H7 (cell line): ENCODE measurements at regions not wholly inside any gene's neighbourhood (a gene's known extent, or its start where the extent isn't known, plus 50 kb on each side); places are given as distances from the start of the nearest gene placed in this dataset.

Experiments used
- DNase-seq: peaks from one replicate; pipeline ENCODE4 v3.0.0; 2012
- H3K27me3 ChIP-seq: 2 replicates; pipeline ENCODE4 v1.6.0; 2011; ENCODE audit warnings: mild to moderate bottlenecking, low read length; ENCODE audit not compliant: control insufficient read depth, insufficient read depth
- H3K36me3 ChIP-seq: replicated peaks from 2 replicates; pipeline ENCODE4 v1.5.1; 2011; ENCODE audit warnings: low read length; ENCODE audit not compliant: control insufficient read depth, insufficient read depth
- H3K4me3 ChIP-seq: 2 replicates; pipeline ENCODE4 v1.5.1; 2011; ENCODE audit warnings: low read depth, mild to moderate bottlenecking, control low read depth, low read length, moderate library complexity; ENCODE audit not compliant: insufficient read depth

GRCh38 chr18:60585670-60586069 lies 213.1 kb upstream of the MC4R start:
- no peak for DNase-seq
- H3K4me3 ChIP-seq = no peak overlapping the region

GRCh38 chr18:60593249-60593648 lies 220.7 kb upstream of the MC4R start:
- no peak for DNase-seq
- H3K27me3 ChIP-seq = no peaks in the 10 kb centered on the region
- H3K4me3 ChIP-seq = no peak overlapping the region
- no peaks in the 10 kb centered on the region for H3K36me3 ChIP-seq

More at GRCh38 chr18:60585670-60586069, 213.1 kb upstream of the MC4R start:
- H3K27me3 ChIP-seq = no peaks in the 10 kb centered on the region
- H3K36me3 ChIP-seq = no peaks in the 10 kb centered on the region

GRCh38 chr18:60596928-60597327 lies 224.4 kb upstream of the MC4R start:
- no peaks in the 10 kb centered on the region for H3K36me3 ChIP-seq
- no peak overlapping the region for H3K4me3 ChIP-seq
- DNase-seq = no peak

GRCh38 chr18:60599267-60599666 lies 226.7 kb upstream of the MC4R start:
- Histone ChIP-seq H3K36me3 (no peaks in the 10 kb centered on the region), H3K4me3 (no peak overlapping the region), H3K27me3 (no peaks in the 10 kb centered on the region)
- no peak for DNase-seq

More at GRCh38 chr18:60596928-60597327, 224.4 kb upstream of the MC4R start:
- no peaks in the 10 kb centered on the region for H3K27me3 ChIP-seq

- DNase-seq = no peak
- no peaks in the 10 kb centered on the region for H3K36me3 ChIP-seq
- no peaks in the 10 kb centered on the region for H3K27me3 ChIP-seq
- no peak overlapping the region for H3K4me3 ChIP-seq
These were observed 227.4 kb upstream of the MC4R start for GRCh38 chr18:60599995-60600394.

- H3K36me3 ChIP-seq = no peaks in the 10 kb centered on the region
- no peak for DNase-seq
- no peak overlapping the region for H3K4me3 ChIP-seq
- H3K27me3 ChIP-seq = no peaks in the 10 kb centered on the region
These were observed 228.7 kb upstream of the MC4R start for GRCh38 chr18:60601249-60601648.

GRCh38 chr18:60623331-60623730 lies 250.8 kb upstream of the MC4R start:
- Histone ChIP-seq H3K36me3 (no peaks in the 10 kb centered on the region), H3K27me3 (no peaks in the 10 kb centered on the region), H3K4me3 (no peak overlapping the region)
- DNase-seq = no peak

- no peaks in the 10 kb centered on the region for H3K36me3 ChIP-seq
- no peaks in the 10 kb centered on the region for H3K27me3 ChIP-seq
- DNase-seq = no peak
- H3K4me3 ChIP-seq = no peak overlapping the region
These were observed 251.6 kb upstream of the MC4R start for GRCh38 chr18:60624207-60624606.

- no peak overlapping the region for H3K4me3 ChIP-seq
- H3K36me3 ChIP-seq = no peaks in the 10 kb centered on the region
- H3K27me3 ChIP-seq = no peaks in the 10 kb centered on the region
- no peak for DNase-seq
These were observed 267.3 kb upstream of the MC4R start for GRCh38 chr18:60639836-60640235.

GRCh38 chr18:60643009-60643408 lies 270.4 kb upstream of the MC4R start:
- Histone ChIP-seq H3K36me3 (no peaks in the 10 kb centered on the region), H3K4me3 (no peak overlapping the region), H3K27me3 (no peaks in the 10 kb centered on the region)
- no peak for DNase-seq

GRCh38 chr18:60646725-60647124 lies 274.1 kb upstream of the MC4R start:
- Histone ChIP-seq H3K27me3 (no peaks in the 10 kb centered on the region), H3K4me3 (no peak overlapping the region), H3K36me3 (no peaks in the 10 kb centered on the region)
- DNase-seq = no peak

- Histone ChIP-seq H3K36me3 (no peaks in the 10 kb centered on the region), H3K27me3 (no peaks in the 10 kb centered on the region), H3K4me3 (no peak overlapping the region)
- no peak for DNase-seq
These were observed 276.5 kb upstream of the MC4R start for GRCh38 chr18:60649107-60649506.

- no peak for DNase-seq
- Histone ChIP-seq H3K36me3 (no peaks in the 10 kb centered on the region), H3K27me3 (no peaks in the 10 kb centered on the region), H3K4me3 (no peak overlapping the region)
These were observed 277.4 kb upstream of the MC4R start for GRCh38 chr18:60649842-60650536.

GRCh38 chr18:60654298-60654697 lies 281.7 kb upstream of the MC4R start:
- Histone ChIP-seq H3K36me3 (no peaks in the 10 kb centered on the region), H3K4me3 (no peak overlapping the region), H3K27me3 (no peaks in the 10 kb centered on the region)
- no peak for DNase-seq

GRCh38 chr18:60656553-60656952 lies 284.0 kb upstream of the MC4R start:
- DNase-seq = no peak
- Histone ChIP-seq H3K27me3 (no peaks in the 10 kb centered on the region), H3K36me3 (no peaks in the 10 kb centered on the region), H3K4me3 (no peak overlapping the region)

GRCh38 chr18:60662491-60662890 lies 289.9 kb upstream of the MC4R start:
- Histone ChIP-seq H3K4me3 (no peak overlapping the region), H3K27me3 (no peaks in the 10 kb centered on the region), H3K36me3 (no peaks in the 10 kb centered on the region)
- DNase-seq = no peak
